ENCODE measurements at regions not wholly inside any gene's neighbourhood (a gene's known extent, or its start where the extent isn't known, plus 50 kb on each side); places are given as distances from the start of the nearest gene placed in this dataset.

GRCh38 chr15:35931799-35932341 is 385.9 kb upstream of the DPH6 start:
- TF ChIP-seq CTCF (IDR thresholded peaks at IDR 0.05) = no peak
- no peak for TF ChIP-seq POLR2AphosphoS5 (IDR thresholded peaks at IDR 0.05)
- TF ChIP-seq POLR2A (IDR thresholded peaks at IDR 0.05) = no peak
